DOHH2 (cell line): ENCODE measurements at regions not wholly inside any gene's neighbourhood (a gene's known extent, or its start where the extent isn't known, plus 50 kb on each side); places are given as distances from the start of the nearest gene placed in this dataset.

Source experiments
- H3F3A ChIP-seq: fragments of 200-600 bp; sonication (generic), shearing (Covaris generic); 2 replicates; pipeline ENCODE4 v1.6.0; 2016; ENCODE audit warnings: antibody characterized with exemption, mild to moderate bottlenecking; ENCODE audit not compliant: control insufficient read depth, insufficient read depth
- H3K27ac ChIP-seq: fragments of 200-600 bp; sonication (generic); 2 replicates; pipeline ENCODE4 v1.5.1; 2014; ENCODE audit warnings: low read depth, mild to moderate bottlenecking, low read length, moderate library complexity
- H3K27me3 ChIP-seq: fragments of 200-600 bp; sonication (generic); 2 replicates; pipeline ENCODE4 v1.6.1; 2014; ENCODE audit warnings: mild to moderate bottlenecking, low read length, mixed read lengths; ENCODE audit not compliant: control insufficient read depth
- H3K36me3 ChIP-seq: fragments of 200-600 bp; sonication (generic); 2 replicates; pipeline ENCODE4 v1.6.1; 2014; ENCODE audit warnings: mild to moderate bottlenecking, low read length, moderate library complexity, mixed read lengths; ENCODE audit not compliant: control insufficient read depth
- H3K4me1 ChIP-seq: fragments of 200-600 bp; sonication (generic); 2 replicates; pipeline ENCODE4 v1.6.1; 2014; ENCODE audit warnings: mild to moderate bottlenecking, low read length, mixed read lengths; ENCODE audit not compliant: control insufficient read depth
- H3K4me2 ChIP-seq: fragments of 200-600 bp; sonication (generic); 2 replicates; pipeline ENCODE4 v1.6.0; 2014; ENCODE audit warnings: mild to moderate bottlenecking, low read length, moderate library complexity
- H3K4me3 ChIP-seq: fragments of 200-600 bp; sonication (generic); 2 replicates; pipeline ENCODE4 v1.5.1; 2014; ENCODE audit warnings: mild to moderate bottlenecking, low read length, mixed read lengths
- H3K79me2 ChIP-seq: fragments of 200-600 bp; sonication (generic); 2 replicates; pipeline ENCODE4 v1.6.1; 2014; ENCODE audit warnings: mild to moderate bottlenecking, low read length, mixed read lengths; ENCODE audit not compliant: control insufficient read depth
- H3K9me2 ChIP-seq: fragments of 200-600 bp; sonication (generic); replicated peaks from 2 replicates; pipeline ENCODE4 v1.6.1; 2014; ENCODE audit warnings: mild to moderate bottlenecking, low read length, mixed read lengths; ENCODE audit not compliant: control insufficient read depth
- H3K9me3 ChIP-seq: fragments of 200-600 bp; sonication (generic); 2 replicates; pipeline ENCODE4 v1.6.1; 2014; ENCODE audit warnings: antibody characterized with exemption, low read length, mixed read lengths; ENCODE audit not compliant: control insufficient read depth, insufficient read depth
- H4K20me1 ChIP-seq: fragments of 200-600 bp; sonication (generic); 2 replicates; pipeline ENCODE4 v1.6.0; 2014; ENCODE audit warnings: low read depth, mild to moderate bottlenecking, antibody characterized with exemption, low read length, moderate library complexity; ENCODE audit not compliant: control insufficient read depth, insufficient read depth
- CTCF ChIP-seq: fragments of 200-600 bp; sonication (generic); IDR thresholded peaks from one replicate; pipeline ENCODE4 v1.5.1; 2014; ENCODE audit warnings: antibody characterized with exemption, mild to moderate bottlenecking, low read depth, low read length; ENCODE audit not compliant: poor library complexity, severe bottlenecking
- EZH2phosphoT487 ChIP-seq: fragments of 200-600 bp; sonication (generic); IDR thresholded peaks from 2 replicates; pipeline ENCODE4 v1.6.1; 2017; ENCODE audit warnings: borderline replicate concordance, mild to moderate bottlenecking, antibody characterized with exemption, low read length, moderate library complexity, mixed read lengths

- Histone ChIP-seq H3K9me3 (no peaks in the 10 kb centered on the region), H3K36me3 (no peaks in the 10 kb centered on the region), H3F3A (no peaks in the 10 kb centered on the region), H3K27ac (no peak overlapping the region), H3K4me3 (no peak overlapping the region), H3K4me1 (no peaks in the 10 kb centered on the region), H4K20me1 (no peaks in the 10 kb centered on the region), H3K79me2 (no peaks in the 10 kb centered on the region), H3K4me2 (no peak overlapping the region), H3K27me3 (peaks cover 4% of the 10 kb centered on the region; the same call in 1 of the 2 replicates), H3K9me2 (no peaks in the 10 kb centered on the region)
- TF ChIP-seq EZH2phosphoT487 (no peak), CTCF (no peak)
These were observed 109.6 kb upstream of the RREB1 start for GRCh38 chr6:6998194-6998569.

DNA sequence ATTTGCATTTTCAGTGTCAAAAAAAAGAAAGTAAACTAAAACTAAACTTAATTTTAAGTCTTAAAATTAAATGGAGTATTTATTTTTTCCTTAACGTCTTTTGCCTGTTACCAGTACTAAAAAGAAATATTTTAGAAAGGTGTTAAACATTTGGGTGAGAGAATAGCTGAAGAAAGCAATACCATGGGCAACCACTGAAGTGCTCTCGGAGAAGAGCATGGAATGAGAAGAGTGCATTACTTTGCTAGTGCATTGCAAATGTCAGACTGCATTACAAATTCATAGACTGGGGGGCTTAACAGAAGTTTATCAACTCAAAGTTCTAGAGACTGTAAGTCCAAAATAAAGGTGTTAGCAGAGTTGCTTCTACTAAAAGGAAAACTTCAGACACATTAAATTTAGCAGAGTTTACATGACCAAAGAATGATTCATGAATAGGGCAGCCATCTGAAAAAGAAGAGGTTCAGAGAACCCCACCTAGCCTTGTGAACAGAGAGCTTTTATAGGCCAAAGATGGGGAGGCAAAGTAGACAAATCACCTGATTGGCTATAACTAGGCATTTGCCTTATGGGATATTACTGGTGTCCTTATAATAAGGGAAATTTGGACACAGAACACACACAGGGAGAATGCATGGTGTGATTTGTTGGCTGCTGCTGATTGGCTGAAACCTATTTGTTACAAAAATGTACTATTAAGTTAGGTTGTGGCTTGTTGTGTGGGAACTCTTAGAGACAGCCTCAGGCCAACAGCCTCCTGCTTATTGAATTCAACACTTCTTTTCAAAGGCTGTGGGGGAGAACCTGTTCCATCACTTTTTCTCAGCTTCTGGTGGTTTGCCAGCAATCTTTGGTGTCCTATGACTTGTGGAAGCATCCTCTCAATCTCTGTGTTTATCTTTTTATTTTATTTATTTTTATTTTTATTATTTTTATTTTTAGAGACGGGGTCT is 106.7 kb upstream of the RREB1 start:
- H3K9me3 ChIP-seq: no peaks in the 10 kb centered on the region
- peaks cover 4% of the 10 kb centered on the region for H3K27me3 ChIP-seq
- no peak overlapping the region for H3K4me2 ChIP-seq
- H3K27ac ChIP-seq: no peak overlapping the region
- no peaks in the 10 kb centered on the region for H4K20me1 ChIP-seq
- H3K79me2 ChIP-seq: no peaks in the 10 kb centered on the region
- H3K4me1 ChIP-seq: no peaks in the 10 kb centered on the region
- H3F3A ChIP-seq: no peaks in the 10 kb centered on the region
- TF ChIP-seq EZH2phosphoT487: no peak
- no peak for TF ChIP-seq CTCF
- H3K4me3 ChIP-seq: no peak overlapping the region
- H3K9me2 ChIP-seq: no peaks in the 10 kb centered on the region
- no peaks in the 10 kb centered on the region for H3K36me3 ChIP-seq

DNA sequence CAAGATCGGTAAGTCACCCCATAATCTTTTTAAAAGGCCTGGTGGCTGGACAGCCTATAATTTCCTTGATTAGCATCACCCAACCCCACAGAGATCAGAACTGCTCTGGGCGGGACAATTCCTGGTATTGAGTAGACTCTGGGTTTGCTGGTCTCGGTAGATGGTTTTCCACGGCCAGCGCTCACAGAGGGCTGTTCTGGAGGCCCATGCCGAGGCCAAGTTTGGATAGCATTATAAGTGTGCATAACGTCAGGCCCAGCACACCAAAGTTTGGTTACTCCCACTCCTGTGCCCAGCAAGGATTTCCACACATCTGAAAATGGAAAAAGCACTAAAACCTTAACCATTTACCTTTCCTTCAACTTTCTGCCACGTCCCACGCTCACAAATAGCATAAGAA is 104.7 kb upstream of the RREB1 start:
- H3K4me2 ChIP-seq: no peak overlapping the region
- H4K20me1 ChIP-seq: no peaks in the 10 kb centered on the region
- no peaks in the 10 kb centered on the region for H3F3A ChIP-seq
- H3K27me3 ChIP-seq: peaks cover 2% of the 10 kb centered on the region
- H3K4me3 ChIP-seq: no peak overlapping the region
- no peaks in the 10 kb centered on the region for H3K9me2 ChIP-seq
- H3K4me1 ChIP-seq: no peaks in the 10 kb centered on the region
- H3K9me3 ChIP-seq: no peaks in the 10 kb centered on the region
- TF ChIP-seq CTCF: no peak
- TF ChIP-seq EZH2phosphoT487: no peak
- H3K27ac ChIP-seq: no peak overlapping the region
- no peaks in the 10 kb centered on the region for H3K36me3 ChIP-seq
- no peaks in the 10 kb centered on the region for H3K79me2 ChIP-seq
